Common myeloid progenitor, CD34-positive (primary cell): ENCODE measurements at regions not wholly inside any gene's neighbourhood (a gene's known extent, or its start where the extent isn't known, plus 50 kb on each side); places are given as distances from the start of the nearest gene placed in this dataset.
A peak's percentile ranks its signal among the peaks of the same experiment; 100 is the strongest.

Experiments used
- CTCF ChIA-PET: fragments of 350-600 bp; sonication (Branson Sonifier 250); formaldehyde crosslinking; loops from one replicate; lab custom pipeline; 2021; ENCODE audit warnings: antibody characterized with exemption; lab: Charles Lee
- POLR2A ChIA-PET: fragments of 350-600 bp; sonication (Branson Sonifier 250); formaldehyde crosslinking; loops from one replicate; lab custom pipeline; 2021; ENCODE audit warnings: antibody characterized with exemption; lab: Charles Lee
- DNase-seq, 3 donors: peaks; one replicate each; pipeline versions ENCODE4 v3.0.0 to v3.0.0-alpha.2; 2013
- H3K27ac ChIP-seq, 2 experiments: 1 replicate in 1 of 2; 2 replicates in 1 of 2; pipeline ENCODE4 v1.7.0; 2013; ENCODE audit warnings: inconsistent platforms in 2 of 2, low read length in 2 of 2, mild to moderate bottlenecking in 2 of 2, low read depth in 1 of 2, moderate library complexity in 1 of 2; ENCODE audit not compliant: severe bottlenecking in 2 of 2, insufficient read depth in 1 of 2, poor library complexity in 1 of 2
- H3K27me3 ChIP-seq, 5 experiments: replicated peaks in 2 of 5; 1 replicate in 3 of 5; 2 replicates in 2 of 5; pipeline versions ENCODE4 v1.6.1 to v1.7.0; 2013; ENCODE audit warnings: low read length in 4 of 5, mild to moderate bottlenecking in 2 of 5, moderate library complexity in 2 of 5, inconsistent platforms in 1 of 5; ENCODE audit not compliant: insufficient read depth in 5 of 5, control insufficient read depth in 4 of 5
- H3K36me3 ChIP-seq, 4 experiments: 1 replicate in 2 of 4; 2 replicates in 2 of 4; pipeline versions ENCODE4 v1.6.1 to v1.7.0; 2013; ENCODE audit warnings: low read length in 3 of 4, control low read depth in 1 of 4, mild to moderate bottlenecking in 1 of 4; ENCODE audit not compliant: control insufficient read depth in 4 of 4, insufficient read depth in 4 of 4
- H3K4me1 ChIP-seq, 4 experiments: 1 replicate in 3 of 4; 2 replicates in 1 of 4; pipeline versions ENCODE4 v1.6.1 to v1.7.1; 2013; ENCODE audit warnings: low read length in 3 of 4, mild to moderate bottlenecking in 3 of 4, control low read depth in 1 of 4, inconsistent platforms in 1 of 4, moderate library complexity in 1 of 4; ENCODE audit not compliant: control insufficient read depth in 4 of 4, insufficient read depth in 4 of 4; ENCODE audit errors: control extremely low read depth in 1 of 4
- H3K4me3 ChIP-seq, 7 experiments: 1 replicate in 4 of 7; 2 replicates in 3 of 7; pipeline versions ENCODE4 v1.5.1 to v1.7.0; 2013; ENCODE audit warnings: mild to moderate bottlenecking in 7 of 7, low read length in 6 of 7, moderate library complexity in 6 of 7, inconsistent platforms in 2 of 7, low read depth in 2 of 7, control low read depth in 1 of 7; ENCODE audit not compliant: insufficient read depth in 4 of 7, control insufficient read depth in 1 of 7; ENCODE audit errors: extremely low read depth in 1 of 7
- H3K9me3 ChIP-seq, 5 experiments: 1 replicate in 4 of 5; 2 replicates in 1 of 5; pipeline versions ENCODE4 v1.6.1 to v1.7.1; 2013; ENCODE audit warnings: low read length in 4 of 5, mild to moderate bottlenecking in 2 of 5, inconsistent platforms in 1 of 5, low read depth in 1 of 5, moderate library complexity in 1 of 5; ENCODE audit not compliant: control insufficient read depth in 4 of 5, insufficient read depth in 2 of 5; ENCODE audit errors: control extremely low read depth in 1 of 5
- WGBS: methylation state at CpG from one replicate; pipeline ENCODE4 v1.1.5; 2013; ENCODE audit not compliant: insufficient coverage; 5-methylcytosine and 5-hydroxymethylcytosine counted together

- ChIA-PET POLR2A (no interaction called here), CTCF (no interaction called here)
- H3K9me3 ChIP-seq: no peaks in the 10 kb centered on the region
- H3K4me1 ChIP-seq: no peaks in the 10 kb centered on the region
- no peak overlapping the region for H3K4me3 ChIP-seq
- H3K27me3 ChIP-seq: peaks cover 0 to 2% (median 0%) of the 10 kb centered on the region in 5 experiments
- H3K27ac ChIP-seq: no peak overlapping the region
- H3K36me3 ChIP-seq: no peaks in the 10 kb centered on the region
- DNase-seq: no peak
- no CpG with 5 or more reads among the region's 2 CpGs for WGBS
Observed at GRCh38 chr4:180081072-180081471, 2162.1 kb upstream of the TENM3 start.

GRCh38 chr4:180084561-180084960 lies 2158.6 kb upstream of the TENM3 start:
- WGBS: 90% methylated on average over 2 of the region's 4 CpGs
- CTCF ChIA-PET: no interaction called here
- H3K27ac ChIP-seq: no peak overlapping the region
- H3K27me3 ChIP-seq: peaks cover 0 to 2% (median 0%) of the 10 kb centered on the region in 5 experiments
- no peaks in the 10 kb centered on the region for H3K36me3 ChIP-seq
- H3K9me3 ChIP-seq: no peaks in the 10 kb centered on the region
- no peak overlapping the region for H3K4me3 ChIP-seq
- POLR2A ChIA-PET: no interaction called here
- H3K4me1 ChIP-seq: no peaks in the 10 kb centered on the region
- no peak for DNase-seq

- WGBS: 0% methylated on average over 1 of the region's 2 CpGs
Observed at GRCh38 chr4:180086480-180087190, 2156.6 kb upstream of the TENM3 start.

GRCh38 chr4:180098586-180098985 lies 2144.6 kb upstream of the TENM3 start:
- ChIA-PET CTCF (no interaction called here), POLR2A (no interaction called here)
- no peaks in the 10 kb centered on the region for H3K27me3 ChIP-seq
- peaks cover 0 to 10% (median 6%) of the 10 kb centered on the region in 4 experiments for H3K4me1 ChIP-seq
- H3K4me3 ChIP-seq: no peak overlapping the region
- H3K9me3 ChIP-seq: no peaks in the 10 kb centered on the region
- H3K27ac ChIP-seq: no peak overlapping the region
- no peak for DNase-seq
- H3K36me3 ChIP-seq: no peaks in the 10 kb centered on the region

More at GRCh38 chr4:180086480-180087190, 2156.6 kb upstream of the TENM3 start:
- H3K4me1 ChIP-seq: no peaks in the 10 kb centered on the region
- H3K36me3 ChIP-seq: no peaks in the 10 kb centered on the region
- no peak for DNase-seq
- H3K4me3 ChIP-seq: no peak overlapping the region
- H3K9me3 ChIP-seq: no peaks in the 10 kb centered on the region
- CTCF ChIA-PET: no interaction called here
- POLR2A ChIA-PET: no interaction called here
- peaks cover 0 to 2% (median 0%) of the 10 kb centered on the region in 5 experiments for H3K27me3 ChIP-seq
- H3K27ac ChIP-seq: no peak overlapping the region

GRCh38 chr4:180099957-180100356 lies 2143.2 kb upstream of the TENM3 start:
- Histone ChIP-seq H3K4me1 (peaks cover 0 to 10% (median 6%) of the 10 kb centered on the region in 4 experiments), H3K27me3 (no peaks in the 10 kb centered on the region), H3K36me3 (no peaks in the 10 kb centered on the region), H3K27ac (no peak overlapping the region), H3K9me3 (no peaks in the 10 kb centered on the region), H3K4me3 (peak overlapping the region in 1 of 7 experiments; percentile 38)
- 0% methylated on average over 3 of the region's 5 CpGs for WGBS
- ChIA-PET CTCF (no interaction called here), POLR2A (no interaction called here)
- DNase-seq: peak; percentile 11 to 71 (median 62)

GRCh38 chr4:180100433-180101344 lies 2142.5 kb upstream of the TENM3 start:
- DNase-seq: no peak
- Histone ChIP-seq H3K36me3 (no peaks in the 10 kb centered on the region), H3K27me3 (no peaks in the 10 kb centered on the region), H3K27ac (no peak overlapping the region), H3K4me1 (peaks cover 0 to 10% (median 6%) of the 10 kb centered on the region in 4 experiments), H3K4me3 (no peak overlapping the region), H3K9me3 (no peaks in the 10 kb centered on the region)
- CTCF ChIA-PET: no interaction called here
- WGBS: 94% methylated on average over 18 of the region's 22 CpGs
- POLR2A ChIA-PET: no interaction called here
